ENCODE measurements at regions not wholly inside any gene's neighbourhood (a gene's known extent, or its start where the extent isn't known, plus 50 kb on each side); places are given as distances from the start of the nearest gene placed in this dataset.

- Histone ChIP-seq H3K9me3 (ENCODE audit: control insufficient read depth in 4 of 4, insufficient read depth in 3 of 4, low read length in 3 of 4) (no peaks in the 10 kb centered on the region), H3K27me3 (ENCODE audit: control insufficient read depth in 3 of 3, insufficient read depth in 3 of 3, low read length in 2 of 3) (no peaks in the 10 kb centered on the region), H3K4me3 (no peak overlapping the region), H3K36me3 (ENCODE audit: control insufficient read depth in 4 of 4, insufficient read depth in 4 of 4, low read length in 4 of 4) (no peaks in the 10 kb centered on the region), H3K27ac (ENCODE audit: low read depth in 1 of 2, low read length in 1 of 2) (no peak overlapping the region), H3K9ac (ENCODE audit: insufficient read depth in 1 of 2, low read length in 2 of 2) (no peak overlapping the region), H3K4me1 (ENCODE audit: control insufficient read depth in 5 of 5, insufficient read depth in 5 of 5, low read length in 5 of 5) (no peaks in the 10 kb centered on the region)
- DNase-seq (no peak), ATAC-seq (ENCODE audit: insufficient read depth, low FRiP score) (no peak)
- WGBS, 2 donors = 72 to 87% methylated on average over 2 of the region's 2 CpGs
- TF ChIP-seq, protein P1, sequence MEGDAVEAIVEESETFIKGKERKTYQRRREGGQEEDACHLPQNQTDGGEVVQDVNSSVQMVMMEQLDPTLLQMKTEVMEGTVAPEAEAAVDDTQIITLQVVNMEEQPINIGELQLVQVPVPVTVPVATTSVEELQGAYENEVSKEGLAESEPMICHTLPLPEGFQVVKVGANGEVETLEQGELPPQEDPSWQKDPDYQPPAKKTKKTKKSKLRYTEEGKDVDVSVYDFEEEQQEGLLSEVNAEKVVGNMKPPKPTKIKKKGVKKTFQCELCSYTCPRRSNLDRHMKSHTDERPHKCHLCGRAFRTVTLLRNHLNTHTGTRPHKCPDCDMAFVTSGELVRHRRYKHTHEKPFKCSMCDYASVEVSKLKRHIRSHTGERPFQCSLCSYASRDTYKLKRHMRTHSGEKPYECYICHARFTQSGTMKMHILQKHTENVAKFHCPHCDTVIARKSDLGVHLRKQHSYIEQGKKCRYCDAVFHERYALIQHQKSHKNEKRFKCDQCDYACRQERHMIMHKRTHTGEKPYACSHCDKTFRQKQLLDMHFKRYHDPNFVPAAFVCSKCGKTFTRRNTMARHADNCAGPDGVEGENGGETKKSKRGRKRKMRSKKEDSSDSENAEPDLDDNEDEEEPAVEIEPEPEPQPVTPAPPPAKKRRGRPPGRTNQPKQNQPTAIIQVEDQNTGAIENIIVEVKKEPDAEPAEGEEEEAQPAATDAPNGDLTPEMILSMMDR (IDR thresholded peaks at IDR 0.05; ENCODE audit: control extremely low read depth, extremely low read depth) = no peak
These were observed 498.5 kb upstream of the TYRP1 start for GRCh38 chr9:12194731-12195130.

DNA sequence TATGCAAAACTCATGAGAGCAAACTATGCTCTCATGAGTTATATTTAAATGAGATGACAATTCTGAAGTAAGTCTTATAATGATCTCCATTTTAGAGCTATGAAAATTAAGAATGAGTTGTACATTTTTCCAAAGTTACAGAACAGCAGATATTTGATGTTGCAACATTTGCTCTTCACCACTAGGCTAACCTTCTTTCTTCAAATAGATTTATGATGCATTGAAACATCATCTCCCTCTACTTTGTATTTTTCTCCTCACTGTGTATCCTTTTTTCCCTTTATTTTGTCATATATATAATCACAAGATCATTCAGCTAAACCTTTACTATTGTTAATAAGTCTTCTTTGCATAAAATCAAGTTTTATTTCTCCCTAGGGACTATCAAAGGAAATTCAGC, 497.7 kb upstream of the TYRP1 start:
- Histone ChIP-seq H3K27me3 (ENCODE audit: control insufficient read depth in 3 of 3, insufficient read depth in 3 of 3, low read length in 2 of 3) (no peaks in the 10 kb centered on the region), H3K4me1 (ENCODE audit: control insufficient read depth in 5 of 5, insufficient read depth in 5 of 5, low read length in 5 of 5) (no peaks in the 10 kb centered on the region), H3K4me3 (no peak overlapping the region), H3K27ac (ENCODE audit: low read depth in 1 of 2, low read length in 1 of 2) (no peak overlapping the region), H3K9ac (ENCODE audit: insufficient read depth in 1 of 2, low read length in 2 of 2) (no peak overlapping the region), H3K9me3 (ENCODE audit: control insufficient read depth in 4 of 4, insufficient read depth in 3 of 4, low read length in 3 of 4) (no peaks in the 10 kb centered on the region), H3K36me3 (ENCODE audit: control insufficient read depth in 4 of 4, insufficient read depth in 4 of 4, low read length in 4 of 4) (no peaks in the 10 kb centered on the region)
- TF ChIP-seq, protein P1 (IDR thresholded peaks at IDR 0.05; ENCODE audit: control extremely low read depth, extremely low read depth) = no peak
- ATAC-seq (ENCODE audit: insufficient read depth, low FRiP score) = no peak
- DNase-seq = no peak

DNA sequence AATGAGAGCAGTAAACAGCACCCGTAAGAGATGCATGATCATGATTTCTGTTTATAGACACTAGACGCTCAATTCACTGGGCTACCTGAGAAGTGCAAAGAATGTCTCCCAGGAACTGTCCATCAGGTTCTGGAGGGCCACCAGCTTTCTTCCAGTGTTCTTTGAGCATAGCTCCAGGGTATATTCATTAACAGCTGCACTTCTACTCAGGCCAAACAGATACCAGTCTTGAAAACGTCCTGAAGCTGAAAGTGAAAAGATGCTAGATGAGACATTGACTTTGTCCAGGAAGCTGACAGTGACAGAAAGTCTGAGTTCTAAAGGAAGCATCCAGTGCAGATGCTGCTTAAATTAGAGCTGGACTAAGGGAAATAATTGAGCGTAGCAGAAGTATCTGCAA, 488.7 kb upstream of the TYRP1 start:
- DNase-seq = no peak
- ATAC-seq (ENCODE audit: insufficient read depth, low FRiP score) = no peak
- Histone ChIP-seq H3K27me3 (ENCODE audit: control insufficient read depth in 3 of 3, insufficient read depth in 3 of 3, low read length in 2 of 3) (no peaks in the 10 kb centered on the region), H3K9ac (ENCODE audit: insufficient read depth in 1 of 2, low read length in 2 of 2) (no peak overlapping the region), H3K9me3 (ENCODE audit: control insufficient read depth in 4 of 4, insufficient read depth in 3 of 4, low read length in 3 of 4) (no peaks in the 10 kb centered on the region), H3K27ac (ENCODE audit: low read depth in 1 of 2, low read length in 1 of 2) (no peak overlapping the region), H3K4me3 (no peak overlapping the region), H3K4me1 (ENCODE audit: control insufficient read depth in 5 of 5, insufficient read depth in 5 of 5, low read length in 5 of 5) (no peaks in the 10 kb centered on the region), H3K36me3 (ENCODE audit: control insufficient read depth in 4 of 4, insufficient read depth in 4 of 4, low read length in 4 of 4) (no peaks in the 10 kb centered on the region)
- TF ChIP-seq, protein P1 (IDR thresholded peaks at IDR 0.05; ENCODE audit: control extremely low read depth, extremely low read depth) = no peak
- 63 to 67% methylated on average over 4 of the region's 4 CpGs for WGBS, 2 donors

- H3K27me3 ChIP-seq (ENCODE audit: control insufficient read depth in 3 of 3, insufficient read depth in 3 of 3, low read length in 2 of 3) = no peaks in the 10 kb centered on the region
- WGBS, 2 donors = 38 to 51% methylated on average over 3 of the region's 3 CpGs
These were observed 480.3 kb upstream of the TYRP1 start for GRCh38 chr9:12212860-12213259.

More at GRCh38 chr9:12212860-12213259, 480.3 kb upstream of the TYRP1 start:
- Histone ChIP-seq H3K4me1 (ENCODE audit: control insufficient read depth in 5 of 5, insufficient read depth in 5 of 5, low read length in 5 of 5) (no peaks in the 10 kb centered on the region), H3K36me3 (ENCODE audit: control insufficient read depth in 4 of 4, insufficient read depth in 4 of 4, low read length in 4 of 4) (no peaks in the 10 kb centered on the region), H3K9me3 (ENCODE audit: control insufficient read depth in 4 of 4, insufficient read depth in 3 of 4, low read length in 3 of 4) (no peaks in the 10 kb centered on the region), H3K27ac (ENCODE audit: low read depth in 1 of 2, low read length in 1 of 2) (no peak overlapping the region), H3K9ac (ENCODE audit: insufficient read depth in 1 of 2, low read length in 2 of 2) (no peak overlapping the region), H3K4me3 (no peak overlapping the region)
- DNase-seq (no peak), ATAC-seq (ENCODE audit: insufficient read depth, low FRiP score) (no peak)
- TF ChIP-seq, protein P1 (IDR thresholded peaks at IDR 0.05; ENCODE audit: control extremely low read depth, extremely low read depth) = no peak

All from lung (tissue), 11 donors.